Activated naive CD4-positive, alpha-beta T cell treated with anti-CD3 and anti-CD28 coated beads, Interleukin-2, amount 10 ng/mL, durations not matched to agents 7 days and 5 days (primary cell): ENCODE measurements at regions not wholly inside any gene's neighbourhood (a gene's known extent, or its start where the extent isn't known, plus 50 kb on each side); places are given as distances from the start of the nearest gene placed in this dataset.
"Not testable (repeated sequence)": the region's sequence is repeated elsewhere in the genome, so short reads cannot be mapped to it uniquely, and the experiment has no call there.

ENCODE experiments used
- CTCF ChIA-PET: fragments of 350-600 bp; sonication (Branson Sonifier 250); formaldehyde crosslinking; loops from one replicate; lab custom pipeline; 2021; ENCODE audit warnings: antibody characterized with exemption; lab: Charles Lee
- DNase-seq: peaks from one replicate; pipeline ENCODE4 v3.0.0-alpha.2; 2020
- H3K27ac Mint-ChIP-seq: one replicate; pipeline ENCODE4 v1.8.0; 2021; ENCODE audit warnings: mild to moderate bottlenecking, moderate library complexity, mixed read lengths
- H3K27me3 Mint-ChIP-seq: one replicate; pipeline ENCODE4 v1.8.0; 2021; ENCODE audit warnings: mild to moderate bottlenecking, mixed read lengths
- H3K36me3 Mint-ChIP-seq: one replicate; pipeline ENCODE4 v1.8.0; 2021; ENCODE audit warnings: mixed read lengths
- H3K4me1 Mint-ChIP-seq: one replicate; pipeline ENCODE4 v1.8.0; 2021; ENCODE audit warnings: mixed read lengths
- H3K4me3 Mint-ChIP-seq: one replicate; pipeline ENCODE4 v1.8.0; 2021; ENCODE audit warnings: mild to moderate bottlenecking, moderate library complexity, mixed read lengths
- H3K9me3 Mint-ChIP-seq: one replicate; pipeline ENCODE4 v1.8.0; 2021; ENCODE audit warnings: mixed read lengths

DNA sequence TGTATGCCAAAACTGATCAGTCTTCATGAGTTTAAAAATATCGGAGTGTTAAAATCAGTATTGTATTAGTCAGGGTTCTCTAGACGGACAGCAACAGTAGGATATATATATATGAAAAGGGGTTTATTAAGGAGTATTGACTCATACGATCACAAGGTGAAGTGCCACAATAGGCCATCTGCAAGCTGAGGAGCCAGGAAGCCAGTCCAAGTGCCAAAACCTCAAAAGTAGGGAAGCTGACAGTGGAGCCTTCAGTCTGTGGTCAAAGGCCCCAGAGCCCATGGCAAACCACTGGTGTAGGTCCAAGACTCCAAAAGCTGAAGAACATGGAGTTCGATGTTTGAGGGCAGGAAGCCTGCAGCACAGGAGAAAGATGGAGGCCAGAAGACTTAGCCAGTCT is 391.0 kb upstream of the CADM2 start:
- DNase-seq, result no peak
- Mint-ChIP-seq H3K9me3 (peaks cover 6% of the 10 kb centered on the region), H3K27me3 (no peaks in the 10 kb centered on the region), H3K4me3 (no peak overlapping the region), H3K4me1 (no peaks in the 10 kb centered on the region), H3K27ac (no peak overlapping the region), H3K36me3 (no peaks in the 10 kb centered on the region)
- CTCF ChIA-PET, result no interaction called here

GRCh38 chr3:84573962-84574361 is 384.8 kb upstream of the CADM2 start:
- Mint-ChIP-seq H3K36me3 (no peaks in the 10 kb centered on the region), H3K4me3 (no peak overlapping the region), H3K27me3 (no peaks in the 10 kb centered on the region), H3K27ac (no peak overlapping the region), H3K9me3 (peaks cover 17% of the 10 kb centered on the region), H3K4me1 (no peaks in the 10 kb centered on the region)
- CTCF ChIA-PET, result no interaction called here
- no peak for DNase-seq

DNA sequence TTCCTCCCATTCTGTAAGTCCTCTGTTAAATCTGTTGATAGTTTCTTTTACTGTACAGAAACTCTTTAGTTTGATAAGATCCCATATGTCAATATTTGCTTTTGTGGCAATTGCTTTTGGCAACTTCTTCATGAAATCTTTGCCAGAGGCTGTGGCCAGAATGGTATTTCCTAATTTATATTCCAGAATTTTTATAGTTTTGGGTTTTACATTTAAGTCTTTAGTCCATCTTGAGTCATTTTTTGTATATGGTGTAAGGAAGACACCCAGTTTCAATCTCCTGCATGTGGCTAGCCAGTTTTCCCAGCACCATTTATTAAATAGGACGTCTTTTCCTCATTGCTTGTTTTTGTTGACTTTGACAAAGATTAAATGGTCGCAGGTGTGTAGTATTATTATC is 372.4 kb upstream of the CADM2 start:
- H3K36me3 Mint-ChIP-seq, result no peaks in the 10 kb centered on the region
- H3K4me1 Mint-ChIP-seq, result no peaks in the 10 kb centered on the region
- no peaks in the 10 kb centered on the region for H3K27me3 Mint-ChIP-seq
- peaks cover 3% of the 10 kb centered on the region for H3K9me3 Mint-ChIP-seq
- CTCF ChIA-PET, result no interaction called here
- H3K27ac Mint-ChIP-seq, result no peak overlapping the region
- no peak overlapping the region for H3K4me3 Mint-ChIP-seq
- DNase-seq, result no peak

- Mint-ChIP-seq H3K9me3 (peaks cover under 1% of the 10 kb centered on the region), H3K36me3 (no peaks in the 10 kb centered on the region), H3K27ac (no peak overlapping the region), H3K4me1 (no peaks in the 10 kb centered on the region), H3K4me3 (no peak overlapping the region), H3K27me3 (no peaks in the 10 kb centered on the region)
- no peak for DNase-seq
- CTCF ChIA-PET, result no interaction called here
Measured at GRCh38 chr3:84600703-84601225, 358.0 kb upstream of the CADM2 start.

- DNase-seq, result no peak
- Mint-ChIP-seq H3K36me3 (no peaks in the 10 kb centered on the region), H3K4me3 (no peak overlapping the region), H3K27ac (no peak overlapping the region), H3K4me1 (no peaks in the 10 kb centered on the region), H3K27me3 (no peaks in the 10 kb centered on the region), H3K9me3 (peaks cover 1% of the 10 kb centered on the region)
- CTCF ChIA-PET, result no interaction called here
Measured at GRCh38 chr3:84601303-84601702, 357.5 kb upstream of the CADM2 start.

- CTCF ChIA-PET, result no interaction called here
- H3K9me3 Mint-ChIP-seq, result peaks cover 9% of the 10 kb centered on the region
Measured at GRCh38 chr3:84621823-84622222, 337.0 kb upstream of the CADM2 start.

DNA sequence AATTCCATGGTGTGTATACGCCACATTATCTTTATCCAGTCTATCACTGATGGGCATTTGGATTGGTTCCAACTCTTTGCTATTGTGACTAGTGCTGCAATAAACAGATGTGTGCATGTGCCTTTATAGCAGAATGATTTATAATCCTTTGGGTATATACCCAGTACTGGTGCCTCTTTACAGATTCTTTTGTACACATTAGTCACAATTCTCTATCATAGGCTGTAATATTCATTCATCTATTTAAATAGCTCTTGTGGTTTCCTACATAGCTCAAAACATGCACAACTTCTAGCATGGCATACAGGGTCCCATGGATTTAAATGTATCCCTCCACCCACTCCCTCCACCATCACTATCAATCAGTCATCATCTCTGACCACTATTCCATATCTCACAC is 324.1 kb upstream of the CADM2 start:
- no peak overlapping the region for H3K27ac Mint-ChIP-seq
- peaks cover 5% of the 10 kb centered on the region for H3K9me3 Mint-ChIP-seq
- no peak overlapping the region for H3K4me3 Mint-ChIP-seq
- CTCF ChIA-PET, result no interaction called here
- H3K27me3 Mint-ChIP-seq, result no peaks in the 10 kb centered on the region
- H3K36me3 Mint-ChIP-seq, result no peaks in the 10 kb centered on the region
- no peak for DNase-seq
- no peaks in the 10 kb centered on the region for H3K4me1 Mint-ChIP-seq

More at GRCh38 chr3:84621823-84622222, 337.0 kb upstream of the CADM2 start:
- H3K4me1 Mint-ChIP-seq, result no peaks in the 10 kb centered on the region
- no peak for DNase-seq
- no peaks in the 10 kb centered on the region for H3K36me3 Mint-ChIP-seq
- H3K27ac Mint-ChIP-seq, result no peak overlapping the region
- no peaks in the 10 kb centered on the region for H3K27me3 Mint-ChIP-seq
- H3K4me3 Mint-ChIP-seq, result no peak overlapping the region

- CTCF ChIA-PET, result no interaction called here
- no peak for DNase-seq
- H3K27ac Mint-ChIP-seq, result no peak overlapping the region
- peaks cover 5% of the 10 kb centered on the region for H3K9me3 Mint-ChIP-seq
- H3K4me1 Mint-ChIP-seq, result no peaks in the 10 kb centered on the region
- H3K36me3 Mint-ChIP-seq, result no peaks in the 10 kb centered on the region
- no peak overlapping the region for H3K4me3 Mint-ChIP-seq
- H3K27me3 Mint-ChIP-seq, result no peaks in the 10 kb centered on the region
Measured at GRCh38 chr3:84637272-84637671, 321.5 kb upstream of the CADM2 start.

DNA sequence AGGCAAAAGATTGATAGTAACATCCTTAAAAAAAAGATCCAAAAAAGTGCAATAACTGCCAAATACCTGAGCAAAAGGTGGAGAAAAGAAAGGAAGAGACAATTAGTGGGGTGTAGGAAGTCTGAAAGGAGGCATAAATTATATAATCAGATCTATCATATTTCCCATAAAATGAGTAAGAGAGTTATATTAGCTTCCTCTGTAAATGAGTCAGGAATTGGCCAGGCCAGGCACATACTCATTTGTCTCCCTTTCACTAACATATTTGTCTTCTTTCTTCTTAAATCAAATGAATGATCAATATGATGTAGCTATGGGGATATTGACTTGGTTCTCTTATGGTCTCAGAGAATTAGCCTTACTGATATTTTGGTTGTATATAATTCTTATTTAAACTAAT is 292.3 kb upstream of the CADM2 start:
- Mint-ChIP-seq H3K27ac (no peak overlapping the region), H3K4me3 (no peak overlapping the region), H3K27me3 (no peaks in the 10 kb centered on the region), H3K9me3 (peaks cover 3% of the 10 kb centered on the region), H3K4me1 (no peaks in the 10 kb centered on the region), H3K36me3 (no peaks in the 10 kb centered on the region)
- CTCF ChIA-PET, result no interaction called here
- DNase-seq, result no peak

GRCh38 chr3:84679211-84679610 is 279.6 kb upstream of the CADM2 start:
- CTCF ChIA-PET, result no interaction called here
- H3K9me3 Mint-ChIP-seq, result no peaks in the 10 kb centered on the region
- no peaks in the 10 kb centered on the region for H3K4me1 Mint-ChIP-seq
- H3K36me3 Mint-ChIP-seq, result no peaks in the 10 kb centered on the region
- H3K27ac Mint-ChIP-seq, result no peak overlapping the region
- H3K4me3 Mint-ChIP-seq, result no peak overlapping the region
- no peak for DNase-seq
- no peaks in the 10 kb centered on the region for H3K27me3 Mint-ChIP-seq

GRCh38 chr3:84680700-84681099 is 278.1 kb upstream of the CADM2 start:
- CTCF ChIA-PET, result no interaction called here
- Mint-ChIP-seq H3K36me3 (no peaks in the 10 kb centered on the region), H3K4me1 (no peaks in the 10 kb centered on the region), H3K27me3 (no peaks in the 10 kb centered on the region), H3K9me3 (no peaks in the 10 kb centered on the region), H3K27ac (no peak overlapping the region), H3K4me3 (no peak overlapping the region)
- no peak for DNase-seq

- Mint-ChIP-seq H3K27me3 (no peaks in the 10 kb centered on the region), H3K36me3 (no peaks in the 10 kb centered on the region), H3K27ac (no peak overlapping the region), H3K4me1 (no peaks in the 10 kb centered on the region), H3K4me3 (no peak overlapping the region), H3K9me3 (peaks cover 2% of the 10 kb centered on the region)
- CTCF ChIA-PET, result no interaction called here
- DNase-seq, result no peak
Measured at GRCh38 chr3:84683493-84683892, 275.3 kb upstream of the CADM2 start.

DNA sequence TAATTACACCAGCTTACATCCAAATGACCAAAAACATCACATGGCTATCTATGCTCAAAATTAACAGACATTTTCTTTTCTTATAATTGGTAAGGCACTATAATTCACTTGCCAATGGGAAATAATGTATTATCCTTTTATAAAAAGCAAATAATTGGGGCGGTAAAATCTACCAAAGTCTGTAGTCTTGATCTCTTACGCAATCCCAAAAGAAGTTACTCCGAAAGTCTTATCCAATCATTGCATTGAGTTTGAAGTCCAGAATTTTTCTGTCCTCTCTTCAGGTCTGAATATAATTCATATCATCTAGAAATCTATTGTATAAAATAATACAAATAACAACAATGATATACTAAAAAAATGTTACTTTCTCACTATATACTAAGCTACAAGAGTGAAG is 273.3 kb upstream of the CADM2 start:
- no peaks in the 10 kb centered on the region for H3K4me1 Mint-ChIP-seq
- H3K4me3 Mint-ChIP-seq, result no peak overlapping the region
- peaks cover 2% of the 10 kb centered on the region for H3K9me3 Mint-ChIP-seq
- no peaks in the 10 kb centered on the region for H3K36me3 Mint-ChIP-seq
- no peak for DNase-seq
- CTCF ChIA-PET, result no interaction called here
- no peaks in the 10 kb centered on the region for H3K27me3 Mint-ChIP-seq
- H3K27ac Mint-ChIP-seq, result no peak overlapping the region

- Mint-ChIP-seq H3K9me3 (peaks cover 11% of the 10 kb centered on the region), H3K4me3 (no peak overlapping the region), H3K27me3 (no peaks in the 10 kb centered on the region), H3K27ac (no peak overlapping the region), H3K36me3 (no peaks in the 10 kb centered on the region), H3K4me1 (no peaks in the 10 kb centered on the region)
- no peak for DNase-seq
- CTCF ChIA-PET, result no interaction called here
Measured at GRCh38 chr3:84692261-84692660, 266.5 kb upstream of the CADM2 start.

- DNase-seq, result not testable (repeated sequence)
Measured at GRCh38 chr3:84710288-84710687, 248.5 kb upstream of the CADM2 start.

DNA sequence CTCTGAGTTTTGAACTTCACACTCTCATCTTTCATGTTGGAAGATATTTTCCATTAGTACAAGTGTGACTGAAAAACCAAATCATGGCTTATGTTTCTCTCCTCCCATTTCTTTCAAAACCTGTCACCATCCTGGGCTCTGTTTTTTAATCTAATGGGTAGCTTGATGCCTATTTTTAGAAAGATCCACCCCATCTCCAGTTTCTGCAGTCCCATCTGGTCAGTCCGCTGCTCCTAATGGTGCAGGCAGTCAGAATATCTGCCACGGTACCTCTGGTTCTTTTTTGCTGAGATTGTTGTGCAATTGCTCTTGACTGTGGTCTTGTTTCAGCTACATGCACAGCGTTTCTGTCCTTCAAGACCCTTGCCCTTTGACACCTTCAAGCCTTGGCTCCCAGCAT is 240.9 kb upstream of the CADM2 start:
- Mint-ChIP-seq H3K27ac (no peak overlapping the region), H3K27me3 (no peaks in the 10 kb centered on the region), H3K9me3 (peaks cover 10% of the 10 kb centered on the region), H3K4me3 (no peak overlapping the region), H3K4me1 (no peaks in the 10 kb centered on the region), H3K36me3 (no peaks in the 10 kb centered on the region)
- CTCF ChIA-PET, result no interaction called here
- DNase-seq, result no peak

More at GRCh38 chr3:84710288-84710687, 248.5 kb upstream of the CADM2 start:
- H3K4me3 Mint-ChIP-seq, H3K4me1 Mint-ChIP-seq, CTCF ChIA-PET, H3K36me3 Mint-ChIP-seq, H3K27me3 Mint-ChIP-seq, H3K27ac Mint-ChIP-seq: not testable (repeated sequence)
- peaks cover 18% of the 10 kb centered on the region for H3K9me3 Mint-ChIP-seq
